GM19099 (cell line): ENCODE measurements at regions not wholly inside any gene's neighbourhood (a gene's known extent, or its start where the extent isn't known, plus 50 kb on each side); places are given as distances from the start of the nearest gene placed in this dataset.

Experiments used
- POLR2A ChIP-seq: IDR thresholded peaks from 3 replicates; pipeline ENCODE4 v1.6.1; 2011; ENCODE audit warnings: low read depth; ENCODE audit not compliant: insufficient read length; ENCODE audit errors: extremely low read depth

GRCh38 chr3:106214641-106215040 lies 345.8 kb upstream of the CBLB start:
- no peak for TF ChIP-seq POLR2A

DNA sequence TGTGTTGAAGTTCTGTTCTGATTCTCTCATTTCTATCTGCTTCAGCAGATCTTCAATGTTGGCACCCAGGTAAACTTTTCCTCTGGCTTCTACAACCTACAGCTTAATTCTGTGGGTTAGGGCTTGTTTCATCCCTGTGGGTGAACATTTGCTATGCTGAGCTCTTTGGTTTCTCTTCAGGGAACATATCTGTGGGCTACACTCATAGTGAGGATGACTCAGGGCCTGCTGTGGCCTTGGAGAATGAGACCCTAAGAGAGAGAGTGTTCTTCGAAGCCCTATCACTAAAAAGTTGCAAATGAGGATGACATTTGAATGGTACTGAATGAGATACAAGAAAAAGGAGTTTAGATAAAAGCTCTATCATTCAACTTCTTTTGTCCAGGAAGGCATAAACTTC lies 346.2 kb upstream of the CBLB start:
- TF ChIP-seq POLR2A, result no peak

- TF ChIP-seq POLR2A, result no peak
Measured at GRCh38 chr3:106217745-106218144, 348.9 kb upstream of the CBLB start.

DNA sequence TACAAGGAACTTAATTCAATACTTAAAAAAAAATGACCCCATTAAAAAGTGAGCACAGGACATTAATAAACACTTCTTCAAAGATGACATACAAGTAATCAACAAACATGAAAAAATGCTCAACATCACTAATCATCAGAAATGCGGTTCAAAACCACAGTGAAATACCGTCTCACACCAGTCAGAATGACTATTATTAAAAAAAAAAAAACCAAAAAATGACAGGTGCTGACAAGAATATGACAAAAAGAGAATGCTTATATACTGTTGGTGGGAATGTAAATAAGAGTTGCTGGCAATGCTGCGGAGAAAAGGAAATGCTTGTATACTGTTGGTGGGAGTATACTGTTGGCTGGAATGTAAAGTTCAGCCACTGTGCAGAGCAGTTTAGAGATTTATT lies 358.3 kb upstream of the CBLB start:
- TF ChIP-seq POLR2A, result no peak

DNA sequence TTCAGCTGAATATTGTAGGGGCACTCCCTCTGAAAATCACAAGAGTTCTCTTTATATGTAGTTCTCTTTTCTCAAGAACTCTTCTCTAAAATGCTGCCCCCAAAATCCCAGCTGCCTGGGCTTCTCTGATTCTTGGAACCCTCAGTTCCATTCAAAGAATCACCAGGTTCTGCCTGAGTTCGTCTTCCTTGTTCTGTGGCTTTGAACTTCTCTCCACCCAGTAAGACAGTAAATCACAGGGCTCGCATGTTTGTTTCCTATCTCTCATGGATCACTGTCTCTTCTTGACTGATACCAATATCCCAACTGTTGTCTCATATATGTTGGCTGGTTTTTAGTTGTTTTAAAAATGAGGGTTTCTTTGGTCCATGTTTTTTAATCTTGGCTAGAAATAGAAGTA lies 359.5 kb upstream of the CBLB start:
- TF ChIP-seq POLR2A, result no peak

DNA sequence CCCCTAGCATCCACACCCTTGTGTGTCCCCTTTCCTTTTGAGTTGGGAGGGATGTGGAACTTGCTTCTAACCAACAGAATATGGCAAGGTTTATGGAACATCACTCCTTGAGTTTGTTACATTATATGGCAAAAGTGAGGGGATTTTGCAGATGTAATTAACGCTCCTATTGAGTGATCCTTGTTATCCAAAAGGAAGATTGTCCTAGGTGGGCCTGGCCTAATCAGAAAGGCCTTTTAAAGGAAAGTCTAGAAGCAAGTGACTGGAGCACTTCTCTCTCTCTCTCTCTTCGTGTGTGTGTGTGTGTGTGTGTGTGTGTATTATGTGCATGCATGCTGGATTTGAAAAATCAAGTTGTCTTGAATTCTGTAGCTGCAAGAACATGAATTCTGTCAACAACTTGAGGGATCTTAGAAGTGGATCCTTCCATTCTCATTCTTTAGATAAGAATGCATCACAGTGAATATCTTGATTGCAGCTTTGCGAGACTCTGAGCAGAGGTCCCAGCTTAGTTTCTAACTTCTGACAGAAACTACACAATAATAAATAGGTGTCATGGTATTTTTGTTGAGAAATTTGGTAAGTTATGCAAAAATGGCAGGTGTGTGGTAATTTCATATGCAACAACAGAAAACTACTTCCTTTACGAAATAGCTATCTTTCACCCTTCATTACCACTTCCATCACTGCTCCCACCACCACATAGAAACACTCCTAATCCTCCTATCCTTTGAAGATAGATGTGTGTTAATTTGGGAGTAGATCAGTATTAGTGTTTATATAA lies 360.9 kb upstream of the CBLB start:
- no peak for TF ChIP-seq POLR2A

- no peak for TF ChIP-seq POLR2A
Measured at GRCh38 chr3:106231086-106231485, 362.3 kb upstream of the CBLB start.

DNA sequence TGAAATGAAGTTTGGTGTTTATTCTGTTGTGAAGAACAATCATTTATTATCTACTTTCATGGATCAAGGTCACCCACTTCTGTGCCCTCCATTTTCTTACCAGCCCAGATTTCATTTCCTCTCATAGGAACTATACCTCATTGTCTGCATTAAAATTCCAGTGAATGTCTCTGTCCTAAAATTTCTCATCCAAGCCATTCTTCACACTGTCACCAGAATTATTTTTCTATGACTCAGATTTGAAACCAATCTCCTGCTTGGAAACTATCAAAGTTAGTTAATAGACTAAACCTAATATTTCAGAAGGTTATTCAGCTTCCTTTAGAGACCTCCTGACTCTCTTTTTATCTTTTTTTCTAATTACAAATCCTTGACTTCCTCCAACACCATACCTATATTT lies 364.1 kb upstream of the CBLB start:
- no peak for TF ChIP-seq POLR2A

- TF ChIP-seq POLR2A, result no peak
Measured at GRCh38 chr3:106239195-106239697, 370.4 kb upstream of the CBLB start.

- TF ChIP-seq POLR2A, result no peak
Measured at GRCh38 chr3:106241593-106241992, 372.8 kb upstream of the CBLB start.

GRCh38 chr3:106242781-106243180 lies 374.0 kb upstream of the CBLB start:
- no peak for TF ChIP-seq POLR2A

GRCh38 chr3:106245400-106245799 lies 376.6 kb upstream of the CBLB start:
- no peak for TF ChIP-seq POLR2A

GRCh38 chr3:106247902-106248684 lies 379.3 kb upstream of the CBLB start:
- no peak for TF ChIP-seq POLR2A

DNA sequence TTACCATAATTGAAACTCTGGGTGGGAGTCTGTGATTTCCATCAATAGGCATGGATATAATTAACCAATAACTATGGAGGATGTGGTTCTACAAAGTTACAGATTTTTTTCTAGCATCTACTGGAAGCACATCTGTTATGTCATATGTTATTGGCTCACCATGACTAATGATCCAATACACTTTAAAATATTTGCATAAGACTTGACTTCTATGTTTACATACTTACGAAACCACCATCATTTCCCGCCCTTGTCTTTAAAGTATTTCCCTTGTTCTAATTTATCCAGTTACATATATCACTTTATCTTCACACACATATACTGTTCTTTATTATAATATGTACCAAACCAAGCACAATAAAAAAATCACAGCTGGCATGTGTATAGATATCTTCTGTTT lies 380.3 kb upstream of the CBLB start:
- no peak for TF ChIP-seq POLR2A

DNA sequence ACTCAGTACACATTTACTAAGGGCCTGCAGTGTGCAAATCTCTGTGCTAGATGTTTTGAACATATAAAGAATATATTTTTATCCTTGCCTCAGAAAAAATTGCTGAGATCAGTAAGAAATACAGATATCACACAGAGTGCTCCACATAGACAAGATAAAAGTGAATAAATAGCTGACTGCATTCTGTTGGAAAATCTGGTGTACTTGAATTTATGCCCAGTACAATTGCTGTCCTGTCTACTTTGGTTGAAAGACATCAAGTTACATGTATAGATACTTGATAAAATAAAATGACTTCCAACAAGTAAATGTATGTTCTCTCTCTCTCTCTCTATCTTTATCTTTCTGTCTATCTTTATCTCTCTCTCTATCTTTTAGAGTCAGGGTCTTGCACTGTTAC lies 381.2 kb upstream of the CBLB start:
- TF ChIP-seq POLR2A, result no peak

DNA sequence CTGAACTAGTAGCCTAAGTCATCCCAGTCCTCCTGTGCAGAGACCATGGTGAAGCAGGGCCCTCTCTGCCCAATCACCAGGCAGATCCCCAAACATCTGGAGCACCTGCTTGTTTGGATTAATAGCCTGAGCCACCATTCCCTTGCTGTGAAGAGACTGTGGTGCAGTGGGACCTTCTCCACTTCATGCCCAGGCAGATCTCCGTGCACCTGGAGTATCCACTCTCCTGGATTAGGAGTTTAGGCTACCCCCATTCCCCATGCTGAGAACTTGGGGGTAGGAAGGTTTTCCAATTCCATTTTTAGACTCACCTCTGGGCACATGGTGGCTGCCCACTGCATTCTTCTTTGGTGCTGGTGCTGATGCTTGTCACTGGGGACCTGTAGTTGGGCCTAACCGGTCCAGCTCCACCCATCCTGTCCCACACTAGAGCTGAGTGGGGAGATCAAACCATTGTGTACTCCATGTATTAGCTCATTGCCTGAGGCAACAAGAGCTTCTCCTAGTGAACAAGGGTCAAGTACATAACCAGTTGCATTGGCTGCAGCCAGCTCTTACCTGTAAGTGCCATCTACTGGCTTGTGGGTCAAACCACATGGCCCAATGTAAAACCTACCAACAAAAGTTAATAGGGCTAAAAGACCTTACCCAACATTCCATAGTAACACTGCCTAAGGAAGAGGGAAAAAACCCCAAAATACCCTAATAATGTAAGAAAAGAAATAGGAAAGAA lies 382.5 kb upstream of the CBLB start:
- no peak for TF ChIP-seq POLR2A

DNA sequence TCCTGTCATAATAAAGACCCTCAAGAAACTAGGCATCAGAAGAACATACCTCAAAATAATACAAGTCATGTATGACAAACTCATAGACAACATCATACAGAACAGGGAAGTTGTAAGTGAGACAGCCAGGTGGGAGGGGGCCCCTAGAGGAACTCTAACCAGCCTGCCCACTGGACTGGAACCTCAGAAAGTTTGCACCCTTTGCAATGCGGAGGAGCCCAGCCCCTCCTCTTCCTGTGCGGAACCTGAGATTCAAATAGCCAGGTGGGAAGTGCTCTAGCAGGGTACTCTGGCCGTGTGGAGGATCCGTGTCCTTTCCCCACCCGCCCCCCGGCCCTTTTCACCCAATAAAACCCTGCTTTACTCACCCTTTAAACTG lies 387.0 kb upstream of the CBLB start:
- TF ChIP-seq POLR2A, result peak; percentile 59
